Gastroesophageal sphincter (tissue), 4 donors: ENCODE measurements at regions not wholly inside any gene's neighbourhood (a gene's known extent, or its start where the extent isn't known, plus 50 kb on each side); places are given as distances from the start of the nearest gene placed in this dataset.

Experiments used
- ATAC-seq: fragments of 150-250 bp; one replicate; pipeline ENCODE4 v1.9.1; 2016; ENCODE audit warnings: mild to moderate bottlenecking, moderate library complexity
- H3K27ac ChIP-seq, 4 donors: fragments of 200-600 bp; sonication (generic) in 3 of 4; 1 replicate in 3 of 4; 2 replicates in 1 of 4; pipeline ENCODE4 v1.5.1; 2016 to 2019
- H3K27me3 ChIP-seq: fragments of 200-600 bp; sonication (generic); one replicate; pipeline ENCODE4 v1.5.1; 2019
- H3K36me3 ChIP-seq, 2 donors: fragments of 200-600 bp; sonication (generic); one replicate each; pipeline ENCODE4 v1.5.1; 2019; ENCODE audit warnings: control low read depth in 1 of 2
- H3K4me1 ChIP-seq, 3 donors: fragments of 200-600 bp; sonication (generic); 1 replicate in 2 of 3; 2 replicates in 1 of 3; pipeline ENCODE4 v1.5.1; 2016 to 2019; ENCODE audit warnings: control low read depth in 2 of 3
- H3K4me3 ChIP-seq, 2 donors: fragments of 200-600 bp; sonication (generic); one replicate each; pipeline ENCODE4 v1.5.1; 2019; ENCODE audit warnings: mild to moderate bottlenecking in 1 of 2, moderate library complexity in 1 of 2
- H3K9me3 ChIP-seq, 3 donors: fragments of 200-600 bp; sonication (generic); one replicate each; pipeline ENCODE4 v1.5.1; 2017 to 2019; ENCODE audit warnings: control low read depth in 2 of 3
- EP300 ChIP-seq: sonication (generic); formaldehyde crosslinking; IDR thresholded peaks from one replicate; pipeline ENCODE4 v1.6.1; 2017; ENCODE audit warnings: antibody characterized with exemption, mild to moderate bottlenecking
- POLR2A ChIP-seq, 2 donors: fragments of 450-650 bp; IDR thresholded peaks; one replicate each; pipeline ENCODE4 v1.6.1; 2017; ENCODE audit warnings: antibody characterized with exemption in 2 of 2, mild to moderate bottlenecking in 2 of 2, moderate library complexity in 1 of 2
- POLR2AphosphoS5 ChIP-seq: sonication (generic); formaldehyde crosslinking; IDR thresholded peaks from one replicate; pipeline ENCODE4 v1.6.1; 2017; ENCODE audit warnings: antibody characterized with exemption
- WGBS, 2 donors: methylation state at CpG; one replicate each; pipeline ENCODE4 v1.1.5; 2018; ENCODE audit warnings: low coverage in 1 of 2; 5-methylcytosine and 5-hydroxymethylcytosine counted together
- TF ChIP-seq, protein P1 (sequence below), 4 experiments: fragments of 200-600 bp in 2 of 4; fragments of 450-650 bp in 2 of 4; sonication (generic) in 1 of 4; IDR thresholded peaks; one replicate each; pipeline ENCODE4 v1.5.1; 2017 to 2019; ENCODE audit warnings: antibody characterized with exemption in 4 of 4, mild to moderate bottlenecking in 2 of 4, moderate library complexity in 2 of 4

DNA sequence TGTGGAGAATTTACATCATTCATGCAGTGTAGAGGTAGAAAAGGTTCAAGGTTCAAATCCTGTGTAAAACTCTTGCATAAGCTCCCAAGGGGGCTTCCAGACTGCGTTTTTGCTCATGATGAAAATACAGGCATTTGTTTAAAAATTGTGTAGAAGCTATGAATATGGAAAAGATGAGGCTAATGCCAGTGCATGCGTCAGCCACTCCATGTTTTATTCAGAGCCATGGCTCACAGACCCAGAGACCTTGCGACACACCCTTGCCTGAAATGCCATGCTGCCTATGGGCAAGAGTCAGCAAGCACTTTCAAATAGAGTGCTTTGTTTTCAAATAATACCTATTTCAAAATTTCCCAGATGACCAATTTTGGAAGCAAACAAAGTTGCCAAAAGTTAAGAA, 262.3 kb downstream of the TRIB2 start:
- no peak for ATAC-seq
- no peaks in the 10 kb centered on the region for H3K9me3 ChIP-seq
- H3K27me3 ChIP-seq: no peaks in the 10 kb centered on the region
- H3K36me3 ChIP-seq: no peaks in the 10 kb centered on the region
- 80 to 83% methylated on average over 3 of the region's 3 CpGs for WGBS, 2 donors
- no peaks in the 10 kb centered on the region for H3K4me1 ChIP-seq
- H3K27ac ChIP-seq: no peak overlapping the region
- H3K4me3 ChIP-seq: no peak overlapping the region
- TF ChIP-seq POLR2AphosphoS5 (no peak), POLR2A (IDR thresholded peaks at IDR 0.05) (no peak), EP300 (no peak)
- TF ChIP-seq, protein P1, sequence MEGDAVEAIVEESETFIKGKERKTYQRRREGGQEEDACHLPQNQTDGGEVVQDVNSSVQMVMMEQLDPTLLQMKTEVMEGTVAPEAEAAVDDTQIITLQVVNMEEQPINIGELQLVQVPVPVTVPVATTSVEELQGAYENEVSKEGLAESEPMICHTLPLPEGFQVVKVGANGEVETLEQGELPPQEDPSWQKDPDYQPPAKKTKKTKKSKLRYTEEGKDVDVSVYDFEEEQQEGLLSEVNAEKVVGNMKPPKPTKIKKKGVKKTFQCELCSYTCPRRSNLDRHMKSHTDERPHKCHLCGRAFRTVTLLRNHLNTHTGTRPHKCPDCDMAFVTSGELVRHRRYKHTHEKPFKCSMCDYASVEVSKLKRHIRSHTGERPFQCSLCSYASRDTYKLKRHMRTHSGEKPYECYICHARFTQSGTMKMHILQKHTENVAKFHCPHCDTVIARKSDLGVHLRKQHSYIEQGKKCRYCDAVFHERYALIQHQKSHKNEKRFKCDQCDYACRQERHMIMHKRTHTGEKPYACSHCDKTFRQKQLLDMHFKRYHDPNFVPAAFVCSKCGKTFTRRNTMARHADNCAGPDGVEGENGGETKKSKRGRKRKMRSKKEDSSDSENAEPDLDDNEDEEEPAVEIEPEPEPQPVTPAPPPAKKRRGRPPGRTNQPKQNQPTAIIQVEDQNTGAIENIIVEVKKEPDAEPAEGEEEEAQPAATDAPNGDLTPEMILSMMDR (IDR thresholded peaks at IDR 0.05): no peak

DNA sequence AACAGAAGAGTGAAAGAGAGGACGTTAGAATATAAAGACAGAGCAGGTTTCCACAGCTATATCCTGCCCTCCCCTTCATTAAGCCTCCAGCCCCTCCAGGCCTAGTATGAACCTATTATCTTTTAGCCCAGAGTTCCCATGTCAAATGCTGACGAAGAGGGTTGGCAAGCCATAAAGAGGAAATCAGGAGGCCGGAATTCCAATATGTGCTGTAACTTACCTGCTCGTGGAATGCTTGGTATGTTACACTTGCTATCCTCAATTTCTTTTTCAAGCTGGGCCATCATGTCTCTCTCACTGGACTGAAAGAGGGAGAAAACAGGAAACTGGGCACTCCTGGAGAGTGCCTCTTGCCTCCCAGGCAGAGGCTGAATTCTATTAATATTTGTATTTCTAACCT, 264.1 kb downstream of the TRIB2 start:
- no peak overlapping the region for H3K27ac ChIP-seq
- H3K4me1 ChIP-seq: no peaks in the 10 kb centered on the region
- 54 to 94% methylated on average over 4 of the region's 4 CpGs for WGBS, 2 donors
- no peak for ATAC-seq
- TF ChIP-seq POLR2A (IDR thresholded peaks at IDR 0.05) (no peak), POLR2AphosphoS5 (no peak), EP300 (no peak)
- TF ChIP-seq, protein P1 (IDR thresholded peaks at IDR 0.05): no peak
- no peaks in the 10 kb centered on the region for H3K36me3 ChIP-seq
- no peaks in the 10 kb centered on the region for H3K9me3 ChIP-seq
- H3K27me3 ChIP-seq: no peaks in the 10 kb centered on the region
- H3K4me3 ChIP-seq: no peak overlapping the region

DNA sequence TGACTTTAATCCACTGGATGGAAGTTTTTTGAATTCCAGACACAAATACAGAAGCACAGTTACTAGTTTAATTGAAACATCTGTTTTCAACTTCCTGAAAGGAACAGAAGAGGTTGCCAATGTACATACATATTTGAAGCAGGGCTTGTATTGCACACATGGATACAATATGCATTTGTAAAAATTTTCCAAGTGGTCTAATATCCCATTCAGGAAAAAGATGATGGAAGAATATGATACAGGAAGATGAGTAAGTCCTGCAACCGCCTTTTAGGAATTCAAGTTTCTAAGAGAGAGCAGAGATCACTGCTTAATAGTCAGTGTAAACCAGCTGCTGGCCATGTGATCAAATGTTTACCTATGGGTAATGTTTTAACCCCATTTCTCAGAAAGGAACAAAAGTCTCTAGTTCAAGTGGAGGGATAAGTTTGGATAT, 265.4 kb downstream of the TRIB2 start:
- Histone ChIP-seq H3K27ac (no peak overlapping the region), H3K4me1 (no peaks in the 10 kb centered on the region), H3K4me3 (no peak overlapping the region), H3K27me3 (no peaks in the 10 kb centered on the region), H3K9me3 (no peaks in the 10 kb centered on the region), H3K36me3 (no peaks in the 10 kb centered on the region)
- WGBS, 2 donors: 60 to 75% methylated on average over 1 of the region's 1 CpG
- TF ChIP-seq POLR2A (IDR thresholded peaks at IDR 0.05): no peak
- ATAC-seq: no peak

DNA sequence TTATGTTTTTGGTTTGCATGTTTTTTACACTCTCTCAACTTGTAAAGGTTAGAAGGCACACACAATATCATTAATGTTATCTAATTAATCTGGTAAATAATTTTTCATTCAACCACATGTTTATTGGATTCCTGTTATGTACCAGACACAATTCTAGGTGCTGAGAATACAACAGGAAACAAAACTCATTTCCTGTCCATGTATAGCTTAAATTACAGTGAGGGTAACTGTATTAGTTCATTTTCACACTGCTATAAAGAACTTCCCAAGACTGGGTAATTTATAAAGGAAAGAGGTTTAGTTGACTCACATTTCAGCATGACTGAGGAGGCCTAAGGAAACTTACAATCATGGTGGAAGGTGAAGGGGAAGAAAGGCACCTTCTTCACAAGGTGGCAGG, 270.5 kb downstream of the TRIB2 start:
- Histone ChIP-seq H3K27ac (no peak overlapping the region), H3K9me3 (no peaks in the 10 kb centered on the region), H3K36me3 (no peaks in the 10 kb centered on the region), H3K4me1 (no peaks in the 10 kb centered on the region), H3K4me3 (no peak overlapping the region), H3K27me3 (no peaks in the 10 kb centered on the region)
- TF ChIP-seq EP300 (no peak), POLR2AphosphoS5 (no peak), POLR2A (IDR thresholded peaks at IDR 0.05) (no peak)
- TF ChIP-seq, protein P1 (IDR thresholded peaks at IDR 0.05): no peak
- no peak for ATAC-seq

DNA sequence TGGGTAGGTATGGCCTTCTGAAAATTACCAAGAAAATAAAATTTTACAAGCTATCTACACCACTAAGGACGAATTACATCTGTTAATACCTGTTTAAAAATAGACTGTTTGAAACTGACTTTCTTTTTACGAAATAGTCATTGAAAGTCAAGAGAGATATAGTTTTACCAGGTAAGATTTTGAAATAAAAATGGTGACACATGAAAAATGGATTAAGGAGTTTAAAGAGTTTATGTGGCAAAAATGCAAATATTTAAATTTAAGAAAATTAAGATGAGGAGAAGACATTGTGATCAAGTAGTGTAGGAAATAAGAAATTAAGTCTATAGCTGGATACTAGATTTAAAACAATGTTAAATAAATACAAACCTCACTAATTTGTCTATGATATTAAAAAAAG, 271.5 kb downstream of the TRIB2 start:
- 85 to 90% methylated on average over 2 of the region's 2 CpGs for WGBS, 2 donors
- TF ChIP-seq POLR2A (IDR thresholded peaks at IDR 0.05) (no peak), EP300 (no peak), POLR2AphosphoS5 (no peak)
- TF ChIP-seq, protein P1 (IDR thresholded peaks at IDR 0.05): no peak
- H3K36me3 ChIP-seq: no peaks in the 10 kb centered on the region

DNA sequence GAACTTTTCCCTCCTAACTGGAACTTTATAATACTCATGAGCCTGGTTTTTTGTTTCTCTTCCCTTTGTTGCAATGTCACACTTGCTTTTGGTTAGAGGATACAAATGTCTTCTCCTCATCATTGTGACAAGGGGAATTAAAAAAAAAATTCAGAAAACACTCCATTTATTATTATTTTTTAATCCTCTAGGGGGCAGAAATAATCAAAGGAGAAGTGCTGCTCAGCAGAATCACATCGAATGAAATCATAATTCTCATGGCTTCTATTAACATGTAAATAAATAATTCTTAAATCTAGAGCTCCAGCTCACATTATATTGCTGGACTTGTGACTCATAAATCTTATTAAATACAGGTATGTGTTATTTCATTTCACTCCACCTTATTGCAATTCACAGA, 273.8 kb downstream of the TRIB2 start:
- no peaks in the 10 kb centered on the region for H3K36me3 ChIP-seq
- no peak overlapping the region for H3K4me3 ChIP-seq
- WGBS, 2 donors: 11 to 14% methylated on average over 1 of the region's 1 CpG
- no peak overlapping the region for H3K27ac ChIP-seq
- H3K9me3 ChIP-seq: no peaks in the 10 kb centered on the region
- no peaks in the 10 kb centered on the region for H3K27me3 ChIP-seq
- TF ChIP-seq POLR2A (IDR thresholded peaks at IDR 0.05) (no peak), POLR2AphosphoS5 (no peak), EP300 (no peak)
- TF ChIP-seq, protein P1 (IDR thresholded peaks at IDR 0.05): peak in 1 of 4 experiments; percentile 11
- no peak for ATAC-seq
- H3K4me1 ChIP-seq: no peaks in the 10 kb centered on the region

More for the DNA sequence above, 271.5 kb downstream of the TRIB2 start:
- Histone ChIP-seq H3K27me3 (no peaks in the 10 kb centered on the region), H3K4me1 (no peaks in the 10 kb centered on the region), H3K4me3 (no peak overlapping the region), H3K27ac (no peak overlapping the region), H3K9me3 (no peaks in the 10 kb centered on the region)
- ATAC-seq: no peak
